Lower leg skin (tissue), 4 donors: ENCODE measurements at regions not wholly inside any gene's neighbourhood (a gene's known extent, or its start where the extent isn't known, plus 50 kb on each side); places are given as distances from the start of the nearest gene placed in this dataset.

Experiments used
- DNase-seq, 2 donors: peaks; one replicate each; pipeline ENCODE4 v3.0.0-alpha.2; 2019; ENCODE audit warnings: low spot score in 2 of 2
- H3K4me3 ChIP-seq: fragments of 200-600 bp; sonication (generic); 2 replicates; pipeline ENCODE4 v1.5.1; 2017; ENCODE audit warnings: mild to moderate bottlenecking, low read depth; ENCODE audit not compliant: poor library complexity, severe bottlenecking
- CTCF ChIP-seq, 3 donors: fragments of 450-650 bp; IDR thresholded peaks; one replicate each; pipeline ENCODE4 v1.5.1; 2016; ENCODE audit warnings: antibody characterized with exemption in 3 of 3, mild to moderate bottlenecking in 3 of 3, moderate library complexity in 2 of 3
- POLR2A ChIP-seq, 2 donors: fragments of 450-650 bp; IDR thresholded peaks; one replicate each; pipeline ENCODE4 v1.6.1; 2016 to 2017; ENCODE audit warnings: antibody characterized with exemption in 2 of 2, mild to moderate bottlenecking in 1 of 2, moderate library complexity in 1 of 2
- WGBS, 2 donors: methylation state at CpG; one replicate each; pipeline ENCODE4 v1.1.5; 2018; 5-methylcytosine and 5-hydroxymethylcytosine counted together
- intact Hi-C: fragments of 100-400 bp; cut with DNase I; formaldehyde crosslinking; loops from one replicate; pipeline ENCODE4 v1.15.0; 2023; ENCODE audit warnings: low total_unique reads

- intact Hi-C loops = no loop called here
- WGBS, 2 donors = 57 to 63% methylated on average over 18 of the region's 18 CpGs
- peak; percentile 59 to 90 for DNase-seq
- H3K4me3 ChIP-seq = no peak overlapping the region
- no peak for TF ChIP-seq POLR2A (IDR thresholded peaks at IDR 0.05)
These were observed 58.1 kb upstream of the CCND2 start for GRCh38 chr12:4215229-4216186.

- DNase-seq = no peak
- 77 to 79% methylated on average over 8 of the region's 8 CpGs for WGBS, 2 donors
- TF ChIP-seq CTCF (IDR thresholded peaks at IDR 0.05) (no peak), POLR2A (IDR thresholded peaks at IDR 0.05) (no peak)
- intact Hi-C loops = no loop called here
- H3K4me3 ChIP-seq = no peak overlapping the region
These were observed 58.7 kb upstream of the CCND2 start for GRCh38 chr12:4214877-4215228.

- intact Hi-C loops = no loop called here
- TF ChIP-seq CTCF (IDR thresholded peaks at IDR 0.05) (no peak), POLR2A (IDR thresholded peaks at IDR 0.05) (no peak)
- H3K4me3 ChIP-seq = no peak overlapping the region
- 74 to 77% methylated on average over 6 of the region's 6 CpGs for WGBS, 2 donors
- no peak for DNase-seq
These were observed 60.1 kb upstream of the CCND2 start for GRCh38 chr12:4213471-4213870.

- intact Hi-C loops = no loop called here
- TF ChIP-seq POLR2A (IDR thresholded peaks at IDR 0.05) = no peak
- TF ChIP-seq CTCF (IDR thresholded peaks at IDR 0.05) = no peak
- 94 to 95% methylated on average over 2 of the region's 2 CpGs for WGBS, 2 donors
- H3K4me3 ChIP-seq = no peak overlapping the region
- peak in 1 of 2 donors; percentile 17 for DNase-seq
These were observed 60.7 kb upstream of the CCND2 start for GRCh38 chr12:4212845-4213244.

- TF ChIP-seq CTCF (IDR thresholded peaks at IDR 0.05) (no peak), POLR2A (IDR thresholded peaks at IDR 0.05) (no peak)
- 83 to 89% methylated on average over 10 of the region's 10 CpGs for WGBS, 2 donors
- intact Hi-C loops = no loop called here
- no peak overlapping the region for H3K4me3 ChIP-seq
- DNase-seq = no peak
These were observed 62.2 kb upstream of the CCND2 start for GRCh38 chr12:4211372-4211771.

GRCh38 chr12:4210183-4210582 is 63.4 kb upstream of the CCND2 start:
- intact Hi-C loops = no loop called here
- H3K4me3 ChIP-seq = no peak overlapping the region
- DNase-seq = no peak
- 85 to 90% methylated on average over 4 of the region's 4 CpGs for WGBS, 2 donors
- TF ChIP-seq POLR2A (IDR thresholded peaks at IDR 0.05) = no peak
- TF ChIP-seq CTCF (IDR thresholded peaks at IDR 0.05) = no peak
